ENCODE measurements at regions not wholly inside any gene's neighbourhood (a gene's known extent, or its start where the extent isn't known, plus 50 kb on each side); places are given as distances from the start of the nearest gene placed in this dataset.
"Not testable (repeated sequence)": the region's sequence is repeated elsewhere in the genome, so short reads cannot be mapped to it uniquely, and the experiment has no call there.

- DNase-seq (ENCODE audit: low spot score), result not testable (repeated sequence)
These were observed 473.7 kb downstream of the TMEM121 start for GRCh38 chr14:106000029-106000511.

- not testable (repeated sequence) for DNase-seq (ENCODE audit: low spot score)
These were observed 474.9 kb downstream of the TMEM121 start for GRCh38 chr14:106001277-106001676.

GRCh38 chr14:106003351-106003750, 477.0 kb downstream of the TMEM121 start:
- DNase-seq (ENCODE audit: low spot score), result no peak

- DNase-seq (ENCODE audit: low spot score), result peak; percentile 80
These were observed 478.8 kb downstream of the TMEM121 start for GRCh38 chr14:106004937-106005795.

GRCh38 chr14:106006043-106006442, 479.7 kb downstream of the TMEM121 start:
- peak; percentile 62 for DNase-seq (ENCODE audit: low spot score)

GRCh38 chr14:106006716-106007115, 480.3 kb downstream of the TMEM121 start:
- DNase-seq (ENCODE audit: low spot score), result not testable (repeated sequence)

- DNase-seq (ENCODE audit: low spot score), result no peak
These were observed 484.4 kb downstream of the TMEM121 start for GRCh38 chr14:106010783-106011182.

- DNase-seq (ENCODE audit: low spot score), result peak; percentile 85
These were observed 485.4 kb downstream of the TMEM121 start for GRCh38 chr14:106011631-106012360.

- DNase-seq (ENCODE audit: low spot score), result not testable (repeated sequence)
These were observed 486.0 kb downstream of the TMEM121 start for GRCh38 chr14:106012361-106012725.

- DNase-seq (ENCODE audit: low spot score), result no peak
These were observed 487.5 kb downstream of the TMEM121 start for GRCh38 chr14:106013879-106014376.

- not testable (repeated sequence) for DNase-seq (ENCODE audit: low spot score)
These were observed 491.6 kb downstream of the TMEM121 start for GRCh38 chr14:106017952-106018351.

- no peak for DNase-seq (ENCODE audit: low spot score)
These were observed 495.4 kb downstream of the TMEM121 start for GRCh38 chr14:106021832-106022231.

GRCh38 chr14:106022648-106023047, 496.3 kb downstream of the TMEM121 start:
- not testable (repeated sequence) for DNase-seq (ENCODE audit: low spot score)

GRCh38 chr14:106023411-106023810, 497.0 kb downstream of the TMEM121 start:
- DNase-seq (ENCODE audit: low spot score), result no peak

- peak; percentile 56 for DNase-seq (ENCODE audit: low spot score)
These were observed 498.7 kb downstream of the TMEM121 start for GRCh38 chr14:106024983-106025604.

GRCh38 chr14:106026026-106026425, 499.6 kb downstream of the TMEM121 start:
- no peak for DNase-seq (ENCODE audit: low spot score)

- not testable (repeated sequence) for DNase-seq (ENCODE audit: low spot score)
These were observed 501.4 kb downstream of the TMEM121 start for GRCh38 chr14:106027759-106028158.

GRCh38 chr14:106029959-106030358, 503.6 kb downstream of the TMEM121 start:
- DNase-seq (ENCODE audit: low spot score), result no peak

- no peak for DNase-seq (ENCODE audit: low spot score)
These were observed 511.0 kb downstream of the TMEM121 start for GRCh38 chr14:106037380-106037779.

- DNase-seq (ENCODE audit: low spot score), result no peak
These were observed 511.9 kb downstream of the TMEM121 start for GRCh38 chr14:106038263-106038662.

- DNase-seq (ENCODE audit: low spot score), result peak; percentile 58
These were observed 513.0 kb downstream of the TMEM121 start for GRCh38 chr14:106039400-106039799.

GRCh38 chr14:106044515-106044914, 518.1 kb downstream of the TMEM121 start:
- no peak for DNase-seq (ENCODE audit: low spot score)

All from CD4-positive, alpha-beta T cell treated with Interleukin-6 at 100 ng/mL for 8 hours (primary cell).